ENCODE measurements at regions not wholly inside any gene's neighbourhood (a gene's known extent, or its start where the extent isn't known, plus 50 kb on each side); places are given as distances from the start of the nearest gene placed in this dataset.

DNA sequence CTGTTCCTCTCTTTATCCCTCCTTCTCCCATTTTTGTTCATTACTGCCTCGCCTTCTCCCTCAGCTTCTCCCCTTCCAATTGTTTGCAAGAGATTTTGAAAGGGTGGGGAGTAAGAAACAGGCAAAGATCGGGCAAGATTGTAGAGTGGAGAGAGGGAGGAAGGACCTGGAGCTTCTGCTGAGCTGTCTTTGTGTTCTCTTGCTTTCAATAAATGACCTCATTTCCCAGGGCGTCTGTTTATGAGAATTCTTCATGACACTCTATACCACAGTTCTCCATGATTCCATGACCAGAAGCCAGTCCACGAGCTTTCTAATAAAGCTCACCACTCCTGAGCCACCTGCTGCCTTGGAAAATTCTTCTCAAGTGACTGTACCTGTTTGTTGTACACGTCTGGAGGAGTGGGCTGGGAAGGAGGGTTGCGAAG, 50.0 kb upstream of the PLEKHG1 start:
- Mint-ChIP-seq H3K4me1 (ENCODE audit: insufficient read depth, unreplicated experiment) (no peaks in the 10 kb centered on the region), H3K27ac (ENCODE audit: low read depth, unreplicated experiment) (no peak overlapping the region), H3K9me3 (ENCODE audit: unreplicated experiment) (no peaks in the 10 kb centered on the region), H3K27me3 (ENCODE audit: insufficient read depth, unreplicated experiment) (peaks cover 28% of the 10 kb centered on the region), H3K36me3 (ENCODE audit: insufficient read depth, unreplicated experiment) (no peaks in the 10 kb centered on the region), H3K4me3 (ENCODE audit: unreplicated experiment) (no peak overlapping the region)
- TF ChIP-seq CTCF (IDR thresholded peaks at IDR 0.05; ENCODE audit: unreplicated experiment), result no peak
- intact Hi-C loops (cut with micrococcal nuclease), result no loop called here
- BruUV-seq (replicated peaks), result no TSS peak
- no peak for DNase-seq (ENCODE audit: unreplicated experiment)
- POLR2A ChIA-PET, result no interaction called here
- CTCF ChIA-PET, result no interaction called here
